SK-N-SH (cell line): ENCODE measurements at regions not wholly inside any gene's neighbourhood (a gene's known extent, or its start where the extent isn't known, plus 50 kb on each side); places are given as distances from the start of the nearest gene placed in this dataset.

Experiments used
- CTCF ChIA-PET: fragments of 300-600, 350-600 bp; formaldehyde crosslinking; extraction: SDS; loops from one replicate; lab custom pipeline; 2021; lab: Yijun Ruan, JAX
- POLR2A ChIA-PET: fragments of 350-600 bp; sonication (Branson Sonifier 250); formaldehyde crosslinking; extraction: SDS; loops from one replicate; lab custom pipeline; 2020; ENCODE audit warnings: antibody characterized with exemption, inconsistent platforms; lab: Yijun Ruan, JAX
- DNase-seq: peaks from one replicate; pipeline ENCODE4 v3.0.0; 2012
- H2AFZ ChIP-seq: fragments of 200-600 bp; sonication (generic); 2 replicates; pipeline ENCODE4 v1.8.1; 2016; ENCODE audit warnings: antibody characterized with exemption, mild to moderate bottlenecking, low read depth
- H3F3A ChIP-seq: fragments of 200-600 bp; sonication (generic); replicated peaks from 2 replicates; pipeline ENCODE3; 2016; ENCODE audit warnings: antibody characterized with exemption, mild to moderate bottlenecking; ENCODE audit not compliant: insufficient read depth
- H3K27ac ChIP-seq, 2 experiments: fragments of 200-500 bp in 1 of 2; fragments of 200-600 bp in 1 of 2; sonication (Bioruptor generic) in 1 of 2; sonication (generic), shearing (Covaris generic) in 1 of 2; 2 replicates each; pipeline versions ENCODE4 v1.5.1 to v1.6.1; 2014 to 2016; ENCODE audit warnings: low read depth in 2 of 2, inconsistent platforms in 1 of 2, low read length in 1 of 2, mild to moderate bottlenecking in 1 of 2, mixed read lengths in 1 of 2
- H3K27me3 ChIP-seq: fragments of 200-600 bp; sonication (generic), shearing (Covaris generic); 2 replicates; pipeline ENCODE4 v1.6.1; 2016; ENCODE audit warnings: mixed run types; ENCODE audit not compliant: insufficient read depth
- H3K36me3 ChIP-seq, 2 experiments: fragments of 200-500 bp in 1 of 2; fragments of 200-600 bp in 1 of 2; sonication (Bioruptor generic) in 1 of 2; sonication (generic) in 1 of 2; replicated peaks in 1 of 2; 2 replicates each; pipeline versions ENCODE3 to v1.5.1; 2014 to 2016; ENCODE audit warnings: low read length in 1 of 2, mild to moderate bottlenecking in 1 of 2; ENCODE audit not compliant: insufficient read depth in 2 of 2, control insufficient read depth in 1 of 2
- H3K4me1 ChIP-seq, 2 experiments: fragments of 200-500 bp in 1 of 2; fragments of 200-600 bp in 1 of 2; sonication (Bioruptor generic) in 1 of 2; sonication (generic), shearing (Covaris generic) in 1 of 2; 2 replicates each; pipeline versions ENCODE4 v1.5.1 to v1.6.1; 2014 to 2016; ENCODE audit warnings: low read depth in 1 of 2, low read length in 1 of 2, mixed run types in 1 of 2; ENCODE audit not compliant: insufficient read depth in 2 of 2, control insufficient read depth in 1 of 2
- H3K4me2 ChIP-seq: fragments of 200-600 bp; sonication (generic), shearing (Covaris generic); 2 replicates; pipeline ENCODE4 v1.6.1; 2017; ENCODE audit warnings: mixed run types
- H3K4me3 ChIP-seq, 2 experiments: fragments of 200-500 bp in 1 of 2; fragments of 200-600 bp in 1 of 2; sonication (Bioruptor generic) in 1 of 2; sonication (generic), shearing (Covaris generic) in 1 of 2; 2 replicates each; pipeline versions ENCODE4 v1.5.1 to v1.8.1; 2014 to 2016; ENCODE audit warnings: low read depth in 2 of 2, inconsistent platforms in 1 of 2, low read length in 1 of 2, mild to moderate bottlenecking in 1 of 2, mixed read lengths in 1 of 2, moderate library complexity in 1 of 2
- H3K79me2 ChIP-seq: fragments of 200-600 bp; sonication (generic); 2 replicates; pipeline ENCODE4 v1.8.1; 2017; ENCODE audit warnings: mild to moderate bottlenecking; ENCODE audit not compliant: insufficient read depth
- H3K9ac ChIP-seq: fragments of 200-600 bp; sonication (generic); 2 replicates; pipeline ENCODE4 v1.6.1; 2017; ENCODE audit warnings: mixed run types
- H3K9me2 ChIP-seq: fragments of 200-600 bp; sonication (generic); 2 replicates; pipeline ENCODE4 v1.6.1; 2017; ENCODE audit warnings: mixed run types
- H3K9me3 ChIP-seq: fragments of 200-600 bp; sonication (generic); 2 replicates; pipeline ENCODE4 v1.6.1; 2017; ENCODE audit warnings: mixed run types, mild to moderate bottlenecking, moderate library complexity
- H4K20me1 ChIP-seq: fragments of 200-600 bp; sonication (generic); 2 replicates; pipeline ENCODE4 v1.6.1; 2017; ENCODE audit warnings: mild to moderate bottlenecking, mixed run types; ENCODE audit not compliant: insufficient read depth
- ELF1 ChIP-seq: IDR thresholded peaks from 2 replicates; pipeline ENCODE4 v1.4.0; 2012
- EP300 ChIP-seq, 2 experiments: IDR thresholded peaks; 2 replicates each; pipeline versions ENCODE4 v1.4.0 to v1.6.1; 2012; ENCODE audit warnings: borderline replicate concordance in 1 of 2, low read depth in 1 of 2, low read length in 1 of 2
- FOXM1 ChIP-seq: IDR thresholded peaks from 2 replicates; pipeline ENCODE4 v1.4.0; 2012; ENCODE audit warnings: low read depth, mild to moderate bottlenecking
- GABPA ChIP-seq: IDR thresholded peaks from 2 replicates; pipeline ENCODE4 v1.4.0; 2012; ENCODE audit warnings: low read depth, mild to moderate bottlenecking
- GATA2 ChIP-seq: sonication (generic); formaldehyde crosslinking; IDR thresholded peaks from 2 replicates; pipeline ENCODE4 v1.5.0; 2020; ENCODE audit warnings: mild to moderate bottlenecking, missing genetic modification reagents
- JUND ChIP-seq: IDR thresholded peaks from 2 replicates; pipeline ENCODE4 v1.4.0; 2012
- MXI1 ChIP-seq: IDR thresholded peaks from 2 replicates; pipeline ENCODE4 v1.6.1; 2012; ENCODE audit warnings: mild to moderate bottlenecking, low read depth, low read length, improper control_type of control experiment
- NFIC ChIP-seq: IDR thresholded peaks from 2 replicates; pipeline ENCODE4 v1.4.0; 2012; ENCODE audit warnings: borderline replicate concordance
- POLR2AphosphoS5 ChIP-seq: IDR thresholded peaks from 2 replicates; pipeline ENCODE4 v1.6.1; 2012; ENCODE audit warnings: low read depth, low read length
- RFX5 ChIP-seq: IDR thresholded peaks from 2 replicates; pipeline ENCODE4 v1.6.1; 2012; ENCODE audit warnings: mild to moderate bottlenecking, improper control_type of control experiment, low read length
- RXRA ChIP-seq: IDR thresholded peaks from 2 replicates; pipeline ENCODE4 v1.4.0; 2012; ENCODE audit warnings: low read depth, mild to moderate bottlenecking, borderline replicate concordance
- SMC3 ChIP-seq: IDR thresholded peaks from 2 replicates; pipeline ENCODE4 v1.6.1; 2012; ENCODE audit warnings: low read depth, low read length, improper control_type of control experiment
- TEAD4 ChIP-seq: IDR thresholded peaks from 2 replicates; pipeline ENCODE4 v1.4.0; 2012; ENCODE audit warnings: mild to moderate bottlenecking, borderline replicate concordance; ENCODE audit not compliant: insufficient read depth
- WGBS: methylation state at CpG from one replicate; pipeline ENCODE4 v1.1.6; 2017; ENCODE audit warnings: low lambda C conversion rate; 5-methylcytosine and 5-hydroxymethylcytosine counted together
- TF ChIP-seq, protein P1 (sequence below): IDR thresholded peaks from 2 replicates; pipeline ENCODE4 v1.4.0; 2012; ENCODE audit warnings: low read depth, borderline replicate concordance
- TF ChIP-seq, protein P2 (sequence below): IDR thresholded peaks from 2 replicates; pipeline ENCODE4 v1.4.0; 2012; ENCODE audit warnings: low read depth
- TF ChIP-seq, protein P3 (sequence below): IDR thresholded peaks from 2 replicates; pipeline ENCODE4 v1.6.1; 2012; ENCODE audit warnings: mild to moderate bottlenecking, low read depth, low read length, moderate library complexity
- TF ChIP-seq, protein P4 (sequence below): IDR thresholded peaks from 2 replicates; pipeline ENCODE4 v1.4.0; 2012; ENCODE audit warnings: low read depth, borderline replicate concordance

DNA sequence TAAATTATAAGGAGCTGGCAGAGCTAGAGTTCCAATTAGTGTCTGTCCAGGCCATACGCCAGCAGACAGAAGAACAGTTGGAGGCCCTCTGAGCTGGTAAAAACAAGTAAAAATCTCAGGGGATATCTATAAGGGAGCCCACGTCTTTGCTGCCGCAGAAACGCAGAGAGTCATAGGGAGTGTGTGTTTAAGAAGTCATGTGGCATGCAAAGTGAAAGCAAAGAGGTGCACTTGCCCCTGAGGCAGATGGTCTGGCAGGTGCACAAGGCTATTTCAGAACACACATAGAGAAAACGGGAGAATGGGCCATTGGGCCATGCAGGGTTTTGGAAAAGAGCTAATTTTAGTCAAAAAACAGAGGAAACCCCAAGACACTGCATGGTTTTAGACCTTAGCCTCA, 92.7 kb downstream of the NAP1L3 start:
- Histone ChIP-seq H2AFZ (no peak overlapping the region), H3K27me3 (no peaks in the 10 kb centered on the region)

More for the DNA sequence above, 92.7 kb downstream of the NAP1L3 start:
- H3K36me3 ChIP-seq = no peaks in the 10 kb centered on the region
- H3K4me2 ChIP-seq = no peak overlapping the region
- TF ChIP-seq, protein P1, sequence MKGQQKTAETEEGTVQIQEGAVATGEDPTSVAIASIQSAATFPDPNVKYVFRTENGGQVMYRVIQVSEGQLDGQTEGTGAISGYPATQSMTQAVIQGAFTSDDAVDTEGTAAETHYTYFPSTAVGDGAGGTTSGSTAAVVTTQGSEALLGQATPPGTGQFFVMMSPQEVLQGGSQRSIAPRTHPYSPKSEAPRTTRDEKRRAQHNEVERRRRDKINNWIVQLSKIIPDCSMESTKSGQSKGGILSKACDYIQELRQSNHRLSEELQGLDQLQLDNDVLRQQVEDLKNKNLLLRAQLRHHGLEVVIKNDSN = no peak
- TF ChIP-seq, protein P2, sequence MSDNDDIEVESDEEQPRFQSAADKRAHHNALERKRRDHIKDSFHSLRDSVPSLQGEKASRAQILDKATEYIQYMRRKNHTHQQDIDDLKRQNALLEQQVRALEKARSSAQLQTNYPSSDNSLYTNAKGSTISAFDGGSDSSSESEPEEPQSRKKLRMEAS = no peak
- TF ChIP-seq, protein P3, sequence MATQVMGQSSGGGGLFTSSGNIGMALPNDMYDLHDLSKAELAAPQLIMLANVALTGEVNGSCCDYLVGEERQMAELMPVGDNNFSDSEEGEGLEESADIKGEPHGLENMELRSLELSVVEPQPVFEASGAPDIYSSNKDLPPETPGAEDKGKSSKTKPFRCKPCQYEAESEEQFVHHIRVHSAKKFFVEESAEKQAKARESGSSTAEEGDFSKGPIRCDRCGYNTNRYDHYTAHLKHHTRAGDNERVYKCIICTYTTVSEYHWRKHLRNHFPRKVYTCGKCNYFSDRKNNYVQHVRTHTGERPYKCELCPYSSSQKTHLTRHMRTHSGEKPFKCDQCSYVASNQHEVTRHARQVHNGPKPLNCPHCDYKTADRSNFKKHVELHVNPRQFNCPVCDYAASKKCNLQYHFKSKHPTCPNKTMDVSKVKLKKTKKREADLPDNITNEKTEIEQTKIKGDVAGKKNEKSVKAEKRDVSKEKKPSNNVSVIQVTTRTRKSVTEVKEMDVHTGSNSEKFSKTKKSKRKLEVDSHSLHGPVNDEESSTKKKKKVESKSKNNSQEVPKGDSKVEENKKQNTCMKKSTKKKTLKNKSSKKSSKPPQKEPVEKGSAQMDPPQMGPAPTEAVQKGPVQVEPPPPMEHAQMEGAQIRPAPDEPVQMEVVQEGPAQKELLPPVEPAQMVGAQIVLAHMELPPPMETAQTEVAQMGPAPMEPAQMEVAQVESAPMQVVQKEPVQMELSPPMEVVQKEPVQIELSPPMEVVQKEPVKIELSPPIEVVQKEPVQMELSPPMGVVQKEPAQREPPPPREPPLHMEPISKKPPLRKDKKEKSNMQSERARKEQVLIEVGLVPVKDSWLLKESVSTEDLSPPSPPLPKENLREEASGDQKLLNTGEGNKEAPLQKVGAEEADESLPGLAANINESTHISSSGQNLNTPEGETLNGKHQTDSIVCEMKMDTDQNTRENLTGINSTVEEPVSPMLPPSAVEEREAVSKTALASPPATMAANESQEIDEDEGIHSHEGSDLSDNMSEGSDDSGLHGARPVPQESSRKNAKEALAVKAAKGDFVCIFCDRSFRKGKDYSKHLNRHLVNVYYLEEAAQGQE = no peak
- TF ChIP-seq GATA2 (CRISPR knock-in tag) (no peak), TEAD4 (no peak), SMC3 (no peak), RFX5 (no peak), NFIC (no peak), GABPA (no peak), MXI1 (no peak), EP300 (IDR thresholded peaks at IDR 0.05; ENCODE audit: borderline replicate concordance in 1 of 2, low read depth in 1 of 2, low read length in 1 of 2) (no peak), JUND (no peak), FOXM1 (no peak), ELF1 (no peak), POLR2AphosphoS5 (no peak), RXRA (no peak)
- TF ChIP-seq, protein P4, sequence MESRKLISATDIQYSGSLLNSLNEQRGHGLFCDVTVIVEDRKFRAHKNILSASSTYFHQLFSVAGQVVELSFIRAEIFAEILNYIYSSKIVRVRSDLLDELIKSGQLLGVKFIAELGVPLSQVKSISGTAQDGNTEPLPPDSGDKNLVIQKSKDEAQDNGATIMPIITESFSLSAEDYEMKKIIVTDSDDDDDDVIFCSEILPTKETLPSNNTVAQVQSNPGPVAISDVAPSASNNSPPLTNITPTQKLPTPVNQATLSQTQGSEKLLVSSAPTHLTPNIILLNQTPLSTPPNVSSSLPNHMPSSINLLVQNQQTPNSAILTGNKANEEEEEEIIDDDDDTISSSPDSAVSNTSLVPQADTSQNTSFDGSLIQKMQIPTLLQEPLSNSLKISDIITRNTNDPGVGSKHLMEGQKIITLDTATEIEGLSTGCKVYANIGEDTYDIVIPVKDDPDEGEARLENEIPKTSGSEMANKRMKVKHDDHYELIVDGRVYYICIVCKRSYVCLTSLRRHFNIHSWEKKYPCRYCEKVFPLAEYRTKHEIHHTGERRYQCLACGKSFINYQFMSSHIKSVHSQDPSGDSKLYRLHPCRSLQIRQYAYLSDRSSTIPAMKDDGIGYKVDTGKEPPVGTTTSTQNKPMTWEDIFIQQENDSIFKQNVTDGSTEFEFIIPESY = no peak
- no peaks in the 10 kb centered on the region for H3F3A ChIP-seq
- H3K27ac ChIP-seq = no peak overlapping the region
- 2% methylated on average over 5 of the region's 5 CpGs for WGBS
- no peaks in the 10 kb centered on the region for H3K9me3 ChIP-seq
- ChIA-PET POLR2A (no interaction called here), CTCF (no interaction called here)
- no peaks in the 10 kb centered on the region for H3K4me1 ChIP-seq
- no peaks in the 10 kb centered on the region for H4K20me1 ChIP-seq
- DNase-seq = no peak
- H3K79me2 ChIP-seq = no peaks in the 10 kb centered on the region
- no peaks in the 10 kb centered on the region for H3K9me2 ChIP-seq
- H3K4me3 ChIP-seq = no peak overlapping the region
- H3K9ac ChIP-seq = no peak overlapping the region
